H9 (cell line): ENCODE measurements at regions not wholly inside any gene's neighbourhood (a gene's known extent, or its start where the extent isn't known, plus 50 kb on each side); places are given as distances from the start of the nearest gene placed in this dataset.

Experiments
- DNase-seq: peaks from one replicate; pipeline ENCODE4 v3.0.0-alpha.2; 2017
- H2AFZ ChIP-seq: one replicate; pipeline ENCODE4 v1.6.1; 2013; ENCODE audit warnings: mild to moderate bottlenecking, low read length, control low read depth, moderate library complexity
- H2AK5ac ChIP-seq: 2 replicates; pipeline ENCODE4 v1.6.1; 2013; ENCODE audit warnings: low read length, control low read depth, mixed read lengths; ENCODE audit not compliant: insufficient read length
- H2BK120ac ChIP-seq: one replicate; pipeline ENCODE4 v1.6.1; 2013; ENCODE audit warnings: low read depth, mild to moderate bottlenecking, low read length, control low read depth, inconsistent platforms; ENCODE audit not compliant: poor library complexity, severe bottlenecking
- H2BK12ac ChIP-seq: 2 replicates; pipeline ENCODE4 v1.6.1; 2013; ENCODE audit warnings: low read length, control low read depth, mixed read lengths, low read depth; ENCODE audit not compliant: insufficient read length
- H2BK15ac ChIP-seq: 2 replicates; pipeline ENCODE4 v1.6.1; 2013; ENCODE audit warnings: low read depth, low read length, control low read depth
- H2BK20ac ChIP-seq: one replicate; pipeline ENCODE4 v1.6.1; 2013; ENCODE audit warnings: low read depth, mild to moderate bottlenecking, low read length, control low read depth, inconsistent platforms; ENCODE audit not compliant: poor library complexity, severe bottlenecking
- H2BK5ac ChIP-seq: 2 replicates; pipeline ENCODE4 v1.6.1; 2013; ENCODE audit warnings: low read length, control low read depth, mixed read lengths; ENCODE audit not compliant: insufficient read length
- H3K14ac ChIP-seq: 2 replicates; pipeline ENCODE4 v1.6.1; 2013; ENCODE audit warnings: low read length, control low read depth; ENCODE audit not compliant: insufficient read depth
- H3K18ac ChIP-seq: 2 replicates; pipeline ENCODE4 v1.6.1; 2013; ENCODE audit warnings: low read depth, mild to moderate bottlenecking, mixed read lengths, low read length, control low read depth; ENCODE audit not compliant: insufficient read length
- H3K23ac ChIP-seq: 2 replicates; pipeline ENCODE4 v1.6.1; 2013; ENCODE audit warnings: low read length, control low read depth, mixed read lengths, low read depth; ENCODE audit not compliant: insufficient read length
- H3K23me2 ChIP-seq: 2 replicates; pipeline ENCODE4 v1.6.1; 2013; ENCODE audit warnings: low read depth, mild to moderate bottlenecking, mixed read lengths, low read length, control low read depth; ENCODE audit not compliant: insufficient read length, poor library complexity, severe bottlenecking
- H3K27ac ChIP-seq: 2 replicates; pipeline ENCODE4 v1.5.1; 2013; ENCODE audit warnings: low read length, control low read depth, mixed read lengths, low read depth; ENCODE audit not compliant: insufficient read length
- H3K27me3 ChIP-seq: 2 replicates; pipeline ENCODE4 v1.6.1; 2013; ENCODE audit warnings: low read length, control low read depth, inconsistent platforms; ENCODE audit not compliant: insufficient read depth
- H3K4ac ChIP-seq: 2 replicates; pipeline ENCODE4 v1.6.1; 2013; ENCODE audit warnings: low read depth, mild to moderate bottlenecking, control low read depth, inconsistent platforms, low read length, moderate library complexity
- H3K4me1 ChIP-seq: 2 replicates; pipeline ENCODE4 v1.6.1; 2013; ENCODE audit warnings: low read length, control low read depth, inconsistent platforms; ENCODE audit not compliant: insufficient read depth
- H3K4me2 ChIP-seq: 2 replicates; pipeline ENCODE4 v1.6.1; 2013; ENCODE audit warnings: low read length, control low read depth, mixed read lengths; ENCODE audit not compliant: insufficient read length, insufficient read depth
- H3K56ac ChIP-seq: 2 replicates; pipeline ENCODE4 v1.6.1; 2013; ENCODE audit warnings: low read depth, mild to moderate bottlenecking, mixed read lengths, low read length, control low read depth; ENCODE audit not compliant: insufficient read length
- H3K79me1 ChIP-seq: 2 replicates; pipeline ENCODE4 v1.6.1; 2013; ENCODE audit warnings: low read depth, mild to moderate bottlenecking, moderate library complexity, low read length, control low read depth, inconsistent platforms; ENCODE audit not compliant: insufficient read depth, poor library complexity, severe bottlenecking
- H3K79me2 ChIP-seq: 2 replicates; pipeline ENCODE4 v1.6.1; 2013; ENCODE audit warnings: low read length, control low read depth, inconsistent platforms; ENCODE audit not compliant: insufficient read depth
- H3K9ac ChIP-seq: 2 replicates; pipeline ENCODE4 v1.6.1; 2013; ENCODE audit warnings: low read length, control low read depth, mixed read lengths; ENCODE audit not compliant: insufficient read length; ENCODE audit errors: extremely low read depth
- H3K9me3 ChIP-seq: one replicate; pipeline ENCODE4 v1.6.1; 2013; ENCODE audit warnings: low read depth, low read length, inconsistent platforms; ENCODE audit not compliant: control insufficient read depth
- H3T11ph ChIP-seq: one replicate; pipeline ENCODE4 v1.6.1; 2013; ENCODE audit warnings: mild to moderate bottlenecking, low read length, control low read depth, inconsistent platforms
- H4K20me1 ChIP-seq: one replicate; pipeline ENCODE4 v1.6.1; 2013; ENCODE audit not compliant: control insufficient read depth, insufficient read length, insufficient read depth
- H4K5ac ChIP-seq: 2 replicates; pipeline ENCODE4 v1.6.1; 2013; ENCODE audit warnings: low read depth, mild to moderate bottlenecking, mixed read lengths, low read length, control low read depth; ENCODE audit not compliant: insufficient read length
- H4K8ac ChIP-seq: replicated peaks from 2 replicates; pipeline ENCODE4 v1.6.1; 2013; ENCODE audit warnings: low read length, control low read depth, mixed read lengths, low read depth; ENCODE audit not compliant: insufficient read length
- H4K91ac ChIP-seq: 2 replicates; pipeline ENCODE4 v1.6.1; 2013; ENCODE audit warnings: low read depth, mild to moderate bottlenecking, moderate library complexity, mixed read lengths, low read length, control low read depth; ENCODE audit not compliant: insufficient read length
- H3K27ac Mint-ChIP-seq, 3 experiments: 2 replicates in 2 of 3; 3 replicates in 1 of 3; pipeline ENCODE4 v1.8.0; 2020 to 2021; ENCODE audit warnings: mixed read lengths in 3 of 3, mild to moderate bottlenecking in 1 of 3, moderate library complexity in 1 of 3
- H3K27me3 Mint-ChIP-seq: 2 replicates; pipeline ENCODE4 v1.8.0; 2021; ENCODE audit warnings: low read depth, mild to moderate bottlenecking, moderate library complexity, mixed read lengths
- H3K36me3 Mint-ChIP-seq, 3 experiments: 2 replicates in 2 of 3; 3 replicates in 1 of 3; pipeline ENCODE4 v1.8.0; 2020 to 2021; ENCODE audit warnings: low read depth in 3 of 3, mixed read lengths in 3 of 3; ENCODE audit not compliant: insufficient read depth in 1 of 3
- H3K4me1 Mint-ChIP-seq, 2 experiments: 2 replicates each; pipeline ENCODE4 v1.8.0; 2020; ENCODE audit warnings: mixed read lengths in 2 of 2
- H3K4me3 Mint-ChIP-seq, 2 experiments: 2 replicates in 1 of 2; 3 replicates in 1 of 2; pipeline ENCODE4 v1.8.0; 2020 to 2021; ENCODE audit warnings: mild to moderate bottlenecking in 2 of 2, mixed read lengths in 2 of 2, moderate library complexity in 1 of 2
- H3K9me3 Mint-ChIP-seq, 2 experiments: 2 replicates in 1 of 2; 3 replicates in 1 of 2; pipeline ENCODE4 v1.8.0; 2020; ENCODE audit warnings: mild to moderate bottlenecking in 2 of 2, mixed read lengths in 2 of 2, moderate library complexity in 1 of 2
- WGBS: extraction: QIAGEN DNeasy Blood & Tissue Kit; methylation state at CpG from one replicate; pipeline ENCODE4 v1.1.7; 2013; ENCODE audit warnings: missing lambda C conversion rate, low lambda C conversion rate, mixed read lengths; ENCODE audit not compliant: insufficient read length; ENCODE audit errors: extremely low coverage; 5-methylcytosine and 5-hydroxymethylcytosine counted together
- TF ChIP-seq, protein P1 (sequence below): fragments of 200-600 bp; sonication (generic); conservative IDR thresholded peaks from 3 replicates; pipeline ENCODE4 v1.8.0; 2021; ENCODE audit warnings: antibody characterized with exemption, mild to moderate bottlenecking

DNA sequence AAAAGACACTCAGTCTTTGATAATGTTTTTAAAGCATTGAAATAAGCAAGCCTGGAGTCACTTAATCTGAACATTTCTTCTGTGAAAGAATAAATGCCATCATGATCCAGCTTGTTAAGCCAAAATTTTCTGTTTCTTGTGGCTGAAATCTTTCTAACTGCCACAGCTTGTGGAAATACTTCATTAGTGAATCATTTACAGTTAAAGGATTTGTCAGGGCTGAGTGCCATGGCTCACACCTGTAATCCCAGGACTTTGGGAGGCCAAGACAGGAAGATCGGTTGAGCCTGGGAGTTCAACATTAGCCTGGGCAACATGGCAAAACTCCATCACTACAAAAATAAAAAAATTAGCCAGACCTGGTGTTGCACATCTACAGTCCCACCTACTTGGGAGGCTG is 93.3 kb upstream of the PDE5A start:
- no peak overlapping the region for H4K5ac ChIP-seq
- H3K36me3 Mint-ChIP-seq: peaks cover 10 to 26% (median 21%) of the 10 kb centered on the region in 3 experiments
- H2BK12ac ChIP-seq: no peak overlapping the region
- WGBS: no CpG with 5 or more reads among the region's 1 CpG
- H3K23me2 ChIP-seq: no peaks in the 10 kb centered on the region
- H2AFZ ChIP-seq: no peak overlapping the region
- no peak overlapping the region for H2BK20ac ChIP-seq
- no peaks in the 10 kb centered on the region for H3K27me3 ChIP-seq
- no peak overlapping the region for H2BK5ac ChIP-seq
- H4K91ac ChIP-seq: no peak overlapping the region
- H4K20me1 ChIP-seq: no peaks in the 10 kb centered on the region
- H3K4ac ChIP-seq: no peak overlapping the region
- H3T11ph ChIP-seq: no peak overlapping the region
- H3K79me1 ChIP-seq: no peaks in the 10 kb centered on the region
- DNase-seq: no peak
- no peak overlapping the region for H3K9ac ChIP-seq
- H3K27me3 Mint-ChIP-seq: no peaks in the 10 kb centered on the region
- H2AK5ac ChIP-seq: no peak overlapping the region
- no peak overlapping the region for H3K4me3 Mint-ChIP-seq
- peaks cover 12 to 15% of the 10 kb centered on the region in 2 experiments for H3K4me1 Mint-ChIP-seq
- H2BK15ac ChIP-seq: no peak overlapping the region
- peaks cover 31 to 32% of the 10 kb centered on the region in 2 experiments for H3K9me3 Mint-ChIP-seq
- no peak overlapping the region for H3K14ac ChIP-seq
- H4K8ac ChIP-seq: no peak overlapping the region
- H3K79me2 ChIP-seq: no peaks in the 10 kb centered on the region
- H3K27ac Mint-ChIP-seq: no peak overlapping the region
- TF ChIP-seq, protein P1, sequence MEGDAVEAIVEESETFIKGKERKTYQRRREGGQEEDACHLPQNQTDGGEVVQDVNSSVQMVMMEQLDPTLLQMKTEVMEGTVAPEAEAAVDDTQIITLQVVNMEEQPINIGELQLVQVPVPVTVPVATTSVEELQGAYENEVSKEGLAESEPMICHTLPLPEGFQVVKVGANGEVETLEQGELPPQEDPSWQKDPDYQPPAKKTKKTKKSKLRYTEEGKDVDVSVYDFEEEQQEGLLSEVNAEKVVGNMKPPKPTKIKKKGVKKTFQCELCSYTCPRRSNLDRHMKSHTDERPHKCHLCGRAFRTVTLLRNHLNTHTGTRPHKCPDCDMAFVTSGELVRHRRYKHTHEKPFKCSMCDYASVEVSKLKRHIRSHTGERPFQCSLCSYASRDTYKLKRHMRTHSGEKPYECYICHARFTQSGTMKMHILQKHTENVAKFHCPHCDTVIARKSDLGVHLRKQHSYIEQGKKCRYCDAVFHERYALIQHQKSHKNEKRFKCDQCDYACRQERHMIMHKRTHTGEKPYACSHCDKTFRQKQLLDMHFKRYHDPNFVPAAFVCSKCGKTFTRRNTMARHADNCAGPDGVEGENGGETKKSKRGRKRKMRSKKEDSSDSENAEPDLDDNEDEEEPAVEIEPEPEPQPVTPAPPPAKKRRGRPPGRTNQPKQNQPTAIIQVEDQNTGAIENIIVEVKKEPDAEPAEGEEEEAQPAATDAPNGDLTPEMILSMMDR: no peak
- peaks cover 4% of the 10 kb centered on the region; the same call in 1 of the 2 replicates for H3K4me1 ChIP-seq
- H3K9me3 ChIP-seq: no peaks in the 10 kb centered on the region
- no peak overlapping the region for H3K18ac ChIP-seq
- H3K4me2 ChIP-seq: no peak overlapping the region
- no peak overlapping the region for H3K23ac ChIP-seq
- no peak overlapping the region for H3K56ac ChIP-seq
- no peak overlapping the region for H2BK120ac ChIP-seq
- no peak overlapping the region for H3K27ac ChIP-seq
